Stimulated activated CD4-positive, alpha-beta T cell treated with anti-CD3 and anti-CD28 coated beads, Interleukin-2, amount 100 ng/mL, for 24 hours (primary cell): ENCODE measurements at regions not wholly inside any gene's neighbourhood (a gene's known extent, or its start where the extent isn't known, plus 50 kb on each side); places are given as distances from the start of the nearest gene placed in this dataset.
"Not testable (repeated sequence)": the region's sequence is repeated elsewhere in the genome, so short reads cannot be mapped to it uniquely, and the experiment has no call there.

Experiments
- DNase-seq, 2 donors: peaks; one replicate each; pipeline ENCODE4 v3.0.0-alpha.2; 2020

GRCh38 chr6:3617681-3618311 lies 133.7 kb downstream of the PXDC1 start:
- DNase-seq: no peak

DNA sequence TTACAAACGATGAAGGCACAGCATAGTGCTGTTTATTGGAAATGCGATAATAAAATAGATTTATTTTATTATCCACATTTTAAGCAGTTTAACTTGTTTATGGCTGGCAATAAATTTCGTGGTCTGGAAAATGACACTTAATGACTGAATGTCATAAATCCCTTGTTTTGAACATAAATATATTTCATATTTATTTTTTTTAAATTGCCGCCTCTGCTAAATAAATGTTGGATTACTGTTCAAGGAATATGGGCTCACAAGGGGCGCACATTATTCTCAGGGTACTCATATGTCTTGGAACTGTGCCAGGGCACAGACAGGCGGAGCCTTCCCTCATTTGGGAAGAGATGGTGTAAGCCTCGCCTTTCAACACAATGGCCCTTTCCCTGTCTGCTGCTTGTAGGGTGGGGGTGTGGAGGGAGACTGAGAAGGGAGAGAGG lies 134.3 kb downstream of the PXDC1 start:
- no peak for DNase-seq

- DNase-seq: no peak
Measured at GRCh38 chr6:3616565-3617176, 134.8 kb downstream of the PXDC1 start.

DNA sequence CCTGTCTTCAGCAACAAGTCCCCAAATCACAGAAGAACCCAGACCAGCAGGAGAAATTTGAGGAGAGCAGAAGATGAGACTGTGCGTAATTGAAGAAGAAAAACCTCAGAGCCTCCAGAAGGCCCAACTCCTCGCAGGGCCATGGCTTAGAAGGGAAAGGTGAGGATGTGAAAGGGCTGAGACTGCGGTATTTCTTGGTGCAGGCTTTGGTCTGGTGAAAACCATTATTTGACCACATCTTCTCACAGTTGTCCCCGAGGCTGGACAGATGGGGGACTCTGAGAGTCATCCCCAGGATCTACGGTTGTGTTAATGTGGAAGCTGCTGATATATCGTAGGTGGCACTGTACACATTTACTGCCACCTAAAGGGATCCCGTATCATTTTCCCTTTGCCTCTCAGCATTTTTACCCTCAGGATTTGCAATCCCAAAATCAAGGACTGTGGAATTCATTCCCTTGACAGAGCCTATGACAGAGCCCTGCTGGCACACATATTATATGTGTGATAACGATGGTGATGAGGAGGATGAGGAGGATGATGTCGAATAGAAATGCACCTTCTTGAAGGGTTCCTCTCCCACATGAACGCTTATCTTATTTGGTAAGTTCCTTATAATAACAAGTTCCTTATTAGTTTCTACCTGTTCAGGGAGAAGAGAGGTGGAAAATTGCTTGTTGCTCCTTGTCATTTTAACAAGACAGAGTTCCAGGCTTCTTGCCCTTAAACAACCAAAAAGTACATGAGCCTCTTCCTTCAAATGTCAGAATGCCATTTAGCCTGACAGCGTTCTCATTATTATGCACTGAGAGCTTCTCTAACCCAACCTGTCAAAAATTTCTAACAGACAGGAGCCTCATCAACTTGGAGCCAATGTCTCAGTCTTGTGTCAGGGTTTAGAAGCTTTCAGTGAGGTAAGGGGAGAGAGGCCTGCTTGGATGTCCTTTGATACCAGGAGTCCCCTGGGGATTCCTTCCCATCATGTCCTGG lies 135.8 kb downstream of the PXDC1 start:
- no peak for DNase-seq

- DNase-seq: no peak
Measured at GRCh38 chr6:3614918-3615317, 136.6 kb downstream of the PXDC1 start.

DNA sequence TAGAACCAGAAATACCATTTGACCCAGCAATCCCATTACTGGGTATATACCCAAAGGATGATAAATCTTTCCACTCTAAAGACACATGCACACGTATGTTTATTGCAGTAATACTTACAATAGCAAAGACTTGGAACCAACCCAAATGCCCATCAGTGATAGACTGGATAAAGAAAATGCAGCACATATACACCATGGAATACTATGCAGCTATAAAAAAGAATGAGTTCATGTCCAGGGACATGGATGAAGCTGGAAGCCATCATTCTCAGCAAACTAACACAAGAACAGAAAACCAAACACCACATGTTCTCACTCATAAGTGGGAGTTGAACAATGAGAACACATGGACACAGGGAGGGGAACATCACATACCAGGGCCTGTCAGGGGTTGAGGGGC lies 137.9 kb downstream of the PXDC1 start:
- not testable (repeated sequence) for DNase-seq

- no peak for DNase-seq
Measured at GRCh38 chr6:3612341-3613041, 139.0 kb downstream of the PXDC1 start.

- DNase-seq: no peak
Measured at GRCh38 chr6:3610921-3611320, 140.6 kb downstream of the PXDC1 start.

DNA sequence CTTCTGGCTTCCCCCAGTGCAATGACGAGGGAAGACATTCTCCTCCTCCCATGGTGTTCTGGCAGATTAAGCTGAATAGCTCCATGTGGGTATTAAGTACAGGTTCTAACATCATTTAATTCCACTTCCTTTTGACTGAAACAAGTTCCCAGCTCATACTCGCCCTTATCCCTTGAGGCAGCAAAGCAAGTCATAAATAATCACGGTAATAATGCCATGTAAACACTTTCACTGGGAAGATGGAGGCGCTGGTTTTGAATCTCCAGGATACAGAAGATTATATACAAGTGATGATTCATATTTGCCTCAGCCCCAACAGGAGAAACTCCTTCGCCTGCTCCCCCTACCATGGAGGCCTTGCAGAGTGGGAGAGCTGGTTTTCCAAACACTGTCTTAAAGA lies 141.3 kb downstream of the PXDC1 start:
- no peak for DNase-seq

DNA sequence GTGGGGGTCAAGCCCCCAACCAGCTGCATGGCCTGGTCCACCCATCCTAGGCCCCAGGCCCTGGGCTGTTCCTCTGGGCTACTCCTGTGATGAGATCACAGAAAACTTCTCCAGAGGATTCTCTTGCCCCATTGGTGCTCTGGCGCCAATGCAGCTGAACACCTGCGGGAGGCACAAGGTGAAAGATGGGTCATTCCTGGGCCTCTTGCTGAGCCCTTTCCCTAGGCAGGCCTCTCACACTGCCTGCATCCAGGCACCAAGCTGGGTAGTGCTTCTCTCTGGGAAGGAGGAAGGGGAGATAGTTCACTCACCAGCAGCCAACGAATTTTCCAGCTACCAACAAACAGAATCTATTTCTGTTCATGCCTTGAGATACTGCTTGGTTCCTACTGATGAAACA lies 142.1 kb downstream of the PXDC1 start:
- no peak for DNase-seq

DNA sequence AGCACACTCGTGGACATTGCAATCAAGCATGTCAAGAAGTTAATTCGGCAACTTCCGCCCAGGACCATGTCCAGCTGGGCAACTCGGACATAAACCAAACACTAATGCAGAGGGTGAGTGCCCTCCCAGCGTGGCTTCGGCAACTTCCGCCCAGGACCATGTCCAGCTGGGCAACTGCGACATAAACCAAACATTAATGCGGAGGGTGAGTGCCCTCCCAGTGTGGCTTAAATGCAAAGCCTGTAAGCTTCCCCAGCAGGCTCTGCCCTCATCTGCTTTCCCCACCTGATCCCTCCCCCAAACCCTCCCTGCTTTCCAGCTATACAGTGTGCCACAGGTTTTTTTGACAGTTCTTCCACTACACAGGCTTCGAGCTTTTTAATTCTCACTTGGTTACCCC lies 143.4 kb downstream of the PXDC1 start:
- DNase-seq: no peak

DNA sequence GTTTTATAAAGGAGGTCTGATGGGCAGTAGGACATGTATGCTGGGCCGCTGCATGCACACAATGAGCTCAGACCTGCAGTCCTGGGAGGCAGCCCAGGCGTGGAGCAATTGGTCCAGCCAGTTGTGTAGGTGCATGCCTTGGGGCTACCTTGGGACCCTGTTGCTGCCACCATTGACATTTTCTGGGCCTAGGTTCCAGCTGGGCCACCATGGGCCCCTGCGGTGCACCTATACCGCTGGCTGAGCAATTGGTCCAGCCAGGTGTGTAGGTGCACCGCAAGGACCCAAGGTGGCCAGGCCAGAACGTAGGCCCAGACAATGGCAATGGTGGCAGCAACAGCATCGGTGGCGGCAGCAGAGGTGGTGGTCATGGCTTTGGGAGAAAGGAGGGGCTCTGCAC lies 143.9 kb downstream of the PXDC1 start:
- no peak for DNase-seq

- no peak for DNase-seq
Measured at GRCh38 chr6:3607171-3607570, 144.3 kb downstream of the PXDC1 start.

DNA sequence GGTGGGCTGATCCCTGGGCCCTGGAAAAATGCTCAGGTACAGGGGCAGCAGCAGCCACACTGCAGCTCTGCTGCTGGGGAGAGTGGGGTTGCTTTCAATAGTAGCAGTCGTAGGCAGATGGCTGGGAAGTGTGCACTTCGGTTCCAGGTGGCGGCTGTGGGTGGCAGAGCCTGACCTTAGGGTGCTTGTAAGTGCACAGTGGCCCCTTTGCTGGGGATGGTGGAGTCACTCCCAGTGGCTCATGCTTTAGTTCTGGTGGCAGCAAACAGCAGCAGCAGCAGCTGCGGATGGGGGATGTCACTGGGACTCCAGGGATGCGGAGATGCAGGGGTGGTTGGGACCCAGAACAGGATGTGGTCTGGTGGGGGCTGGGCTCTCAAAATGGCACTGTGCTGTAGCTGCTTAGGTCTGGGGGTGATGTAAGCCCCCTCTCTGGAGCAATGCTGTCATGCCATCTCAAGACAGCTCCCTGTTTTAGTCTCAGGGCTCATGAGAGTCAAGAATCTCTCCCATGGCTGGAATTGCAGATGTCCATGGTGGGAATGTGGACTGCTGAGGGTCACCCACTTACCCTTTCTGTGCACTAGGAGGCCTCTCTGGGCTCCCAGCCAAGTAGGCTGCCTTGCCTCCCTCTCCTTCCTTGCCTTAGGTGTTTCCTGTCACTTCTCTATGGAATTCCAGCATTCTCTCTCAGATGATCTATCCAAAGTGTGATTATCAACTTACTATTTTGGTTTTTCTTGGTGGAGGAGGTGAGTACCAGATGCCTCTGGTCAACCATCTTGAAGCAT lies 146.7 kb upstream of the SLC22A23 start:
- no peak for DNase-seq

GRCh38 chr6:3601570-3601969 lies 144.7 kb upstream of the SLC22A23 start:
- DNase-seq: no peak

DNA sequence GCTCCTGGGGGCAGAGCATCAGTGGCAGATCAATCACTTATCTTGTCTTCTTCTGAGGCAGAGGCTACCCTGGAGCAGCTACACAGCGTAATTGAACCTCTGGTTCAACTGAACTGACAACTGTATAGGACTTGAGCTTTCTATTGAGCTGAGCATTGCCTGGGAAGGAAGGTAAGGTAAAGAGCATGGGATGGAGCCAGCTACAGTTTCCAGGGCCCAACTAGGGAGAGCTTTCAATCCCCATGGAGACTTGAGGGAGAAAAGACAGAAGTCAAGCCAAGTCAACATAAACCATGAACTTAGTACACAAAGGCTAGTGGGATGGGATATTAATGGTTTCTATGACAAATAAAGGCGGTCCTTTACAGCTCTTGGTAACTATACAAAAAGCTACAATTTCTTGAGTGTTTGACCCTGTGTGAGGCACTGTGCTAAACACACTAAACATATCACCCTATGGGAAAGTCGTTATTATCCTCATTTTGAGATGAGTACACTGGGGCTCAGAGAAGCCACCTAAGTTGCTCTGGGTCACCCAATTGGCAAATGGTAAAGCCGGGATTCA lies 140.7 kb upstream of the SLC22A23 start:
- DNase-seq: no peak

- no peak for DNase-seq
Measured at GRCh38 chr6:3596766-3597165, 139.9 kb upstream of the SLC22A23 start.

DNA sequence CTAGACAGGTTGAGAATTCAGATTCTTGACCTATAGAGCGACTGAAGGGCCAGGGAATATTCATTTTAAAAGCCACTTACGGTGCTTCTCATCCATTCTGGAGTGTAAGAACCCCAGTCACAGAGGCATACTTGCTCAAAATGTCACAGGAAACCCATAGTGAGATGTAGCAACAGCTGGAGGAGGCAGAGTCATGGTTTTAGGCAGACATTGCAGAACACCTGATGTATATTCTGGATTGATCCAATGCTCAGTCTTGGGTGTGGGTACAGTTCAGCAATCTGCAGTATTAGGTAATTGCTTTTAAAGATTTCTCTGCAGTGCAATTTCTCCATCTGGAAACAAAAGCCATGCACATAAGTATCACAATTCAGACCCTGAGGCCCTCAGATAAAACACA lies 137.4 kb upstream of the SLC22A23 start:
- no peak for DNase-seq

- no peak for DNase-seq
Measured at GRCh38 chr6:3593161-3593560, 136.3 kb upstream of the SLC22A23 start.

DNA sequence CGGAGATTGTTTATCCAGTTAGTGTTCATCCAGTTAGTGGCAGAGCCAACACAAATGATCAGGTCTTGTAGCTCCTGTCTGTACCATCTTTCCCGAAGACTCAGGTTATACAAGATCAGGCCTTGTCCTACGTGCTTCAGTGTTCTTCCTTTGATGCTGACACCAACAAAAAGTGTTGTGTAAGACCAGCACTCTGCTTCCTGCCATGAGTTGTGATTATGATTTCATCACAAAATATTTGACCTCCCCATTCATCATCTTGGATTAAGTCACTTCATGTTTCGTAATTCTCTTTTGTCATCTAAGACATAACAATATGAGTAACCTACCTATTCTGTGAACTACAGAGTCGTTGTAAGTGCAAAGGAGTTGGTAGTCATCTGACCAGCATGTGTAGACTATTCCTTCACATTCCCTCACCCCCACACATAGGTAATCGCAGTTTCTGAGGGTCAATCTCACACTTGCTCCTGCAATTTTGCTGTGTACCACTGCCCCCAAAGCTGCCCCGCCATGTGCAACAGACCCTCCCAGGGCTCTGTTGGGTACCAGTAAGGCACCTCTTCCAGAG lies 135.6 kb upstream of the SLC22A23 start:
- no peak for DNase-seq

GRCh38 chr6:3591970-3592369 lies 135.1 kb upstream of the SLC22A23 start:
- DNase-seq: no peak

GRCh38 chr6:3587660-3588059 lies 130.8 kb upstream of the SLC22A23 start:
- no peak for DNase-seq
